Transverse colon (tissue), 4 donors: ENCODE measurements at regions not wholly inside any gene's neighbourhood (a gene's known extent, or its start where the extent isn't known, plus 50 kb on each side); places are given as distances from the start of the nearest gene placed in this dataset.
"Not testable (repeated sequence)": the region's sequence is repeated elsewhere in the genome, so short reads cannot be mapped to it uniquely, and the experiment has no call there.

Experiments
- EP300 ChIP-seq: sonication (generic); formaldehyde crosslinking; IDR thresholded peaks from one replicate; pipeline ENCODE4 v1.6.1; 2017; ENCODE audit warnings: antibody characterized with exemption, low read depth
- POLR2A ChIP-seq: fragments of 450-650 bp; IDR thresholded peaks from one replicate; pipeline ENCODE4 v1.6.1; 2016; ENCODE audit warnings: antibody characterized with exemption, mild to moderate bottlenecking, moderate library complexity
- POLR2AphosphoS5 ChIP-seq, 3 donors: sonication (generic); formaldehyde crosslinking; IDR thresholded peaks; one replicate each; pipeline ENCODE4 v1.6.1; 2016; ENCODE audit warnings: antibody characterized with exemption in 3 of 3
- TF ChIP-seq, protein P1 (sequence below), 5 experiments: fragments of 200-600 bp in 3 of 5; fragments of 450-650 bp in 2 of 5; sonication (generic) in 3 of 5; IDR thresholded peaks; 1 replicate in 2 of 5; 2 replicates in 3 of 5; pipeline ENCODE4 v1.5.1; 2016 to 2017; ENCODE audit warnings: antibody characterized with exemption in 5 of 5, inconsistent platforms in 3 of 5, mild to moderate bottlenecking in 2 of 5, moderate library complexity in 1 of 5

- TF ChIP-seq, protein P1, sequence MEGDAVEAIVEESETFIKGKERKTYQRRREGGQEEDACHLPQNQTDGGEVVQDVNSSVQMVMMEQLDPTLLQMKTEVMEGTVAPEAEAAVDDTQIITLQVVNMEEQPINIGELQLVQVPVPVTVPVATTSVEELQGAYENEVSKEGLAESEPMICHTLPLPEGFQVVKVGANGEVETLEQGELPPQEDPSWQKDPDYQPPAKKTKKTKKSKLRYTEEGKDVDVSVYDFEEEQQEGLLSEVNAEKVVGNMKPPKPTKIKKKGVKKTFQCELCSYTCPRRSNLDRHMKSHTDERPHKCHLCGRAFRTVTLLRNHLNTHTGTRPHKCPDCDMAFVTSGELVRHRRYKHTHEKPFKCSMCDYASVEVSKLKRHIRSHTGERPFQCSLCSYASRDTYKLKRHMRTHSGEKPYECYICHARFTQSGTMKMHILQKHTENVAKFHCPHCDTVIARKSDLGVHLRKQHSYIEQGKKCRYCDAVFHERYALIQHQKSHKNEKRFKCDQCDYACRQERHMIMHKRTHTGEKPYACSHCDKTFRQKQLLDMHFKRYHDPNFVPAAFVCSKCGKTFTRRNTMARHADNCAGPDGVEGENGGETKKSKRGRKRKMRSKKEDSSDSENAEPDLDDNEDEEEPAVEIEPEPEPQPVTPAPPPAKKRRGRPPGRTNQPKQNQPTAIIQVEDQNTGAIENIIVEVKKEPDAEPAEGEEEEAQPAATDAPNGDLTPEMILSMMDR (IDR thresholded peaks at IDR 0.05), result not testable (repeated sequence)
- not testable (repeated sequence) for TF ChIP-seq POLR2A; POLR2AphosphoS5 (IDR thresholded peaks at IDR 0.05); EP300
Observed at GRCh38 chr17:43289670-43290069, 55.9 kb upstream of the RNU2-1 start.
